HEK293 (cell line): ENCODE measurements at regions not wholly inside any gene's neighbourhood (a gene's known extent, or its start where the extent isn't known, plus 50 kb on each side); places are given as distances from the start of the nearest gene placed in this dataset.

Source experiments
- CTCF ChIA-PET: fragments of 350-600 bp; formaldehyde crosslinking; extraction: SDS; loops from one replicate; lab custom pipeline; 2021; ENCODE audit warnings: antibody characterized with exemption; lab: Yijun Ruan, JAX
- POLR2A ChIA-PET: fragments of 300-600 bp; formaldehyde crosslinking; extraction: SDS; loops from one replicate; lab custom pipeline; 2020; ENCODE audit warnings: antibody characterized with exemption, inconsistent platforms; lab: Yijun Ruan, JAX
- H3K27ac ChIP-seq: fragments of 200-500 bp; sonication (Bioruptor generic); 2 replicates; pipeline ENCODE4 v1.5.1; 2014; ENCODE audit warnings: low read depth, low read length, control low read depth, inconsistent platforms; ENCODE audit errors: extremely low read depth
- H3K36me3 ChIP-seq, 2 experiments: fragments of 200-500 bp in 1 of 2; sonication (Bioruptor generic) in 1 of 2; 1 replicate in 1 of 2; 2 replicates in 1 of 2; pipeline ENCODE4 v1.5.1; 2014 to 2017; ENCODE audit warnings: inconsistent platforms in 2 of 2, low read length in 2 of 2; ENCODE audit not compliant: control insufficient read depth in 2 of 2, insufficient read depth in 1 of 2
- H3K4me1 ChIP-seq: fragments of 200-500 bp; sonication (Bioruptor generic); 2 replicates; pipeline ENCODE4 v1.5.1; 2014; ENCODE audit warnings: mild to moderate bottlenecking, low read length, inconsistent platforms; ENCODE audit not compliant: control insufficient read depth, insufficient read depth
- H3K4me3 ChIP-seq: 2 replicates; pipeline ENCODE4 v1.5.1; 2011; ENCODE audit warnings: low read depth, mild to moderate bottlenecking, control low read depth, low read length, moderate library complexity
- H3K9me3 ChIP-seq: fragments of 200-500 bp; sonication (Bioruptor generic); 2 replicates; pipeline ENCODE4 v1.5.1; 2014; ENCODE audit warnings: low read depth, low read length, inconsistent platforms; ENCODE audit not compliant: control insufficient read depth, insufficient read depth
- FEZF1 ChIP-seq: fragments of 450-650 bp; formaldehyde crosslinking; IDR thresholded peaks from 2 replicates; pipeline ENCODE4 v1.5.1; 2016; ENCODE audit warnings: missing biosample characterization, missing genetic modification characterization
- IKZF3 ChIP-seq: fragments of 450-650 bp; IDR thresholded peaks from 2 replicates; pipeline ENCODE4 v1.5.0; 2018; ENCODE audit warnings: missing biosample characterization, mild to moderate bottlenecking, missing genetic modification characterization, moderate library complexity
- KLF17 ChIP-seq: fragments of 450-650 bp; formaldehyde crosslinking; IDR thresholded peaks from 2 replicates; pipeline ENCODE4 v1.5.1; 2016; ENCODE audit warnings: missing biosample characterization, missing genetic modification characterization
- ZNF155 ChIP-seq: fragments of 450-650 bp; formaldehyde crosslinking; IDR thresholded peaks from 2 replicates; pipeline ENCODE4 v1.5.1; 2016; ENCODE audit warnings: missing biosample characterization, missing genetic modification characterization
- ZNF248 ChIP-seq: fragments of 450-650 bp; formaldehyde crosslinking; IDR thresholded peaks from 2 replicates; pipeline ENCODE4 v1.5.1; 2017; ENCODE audit warnings: missing biosample characterization, missing genetic modification characterization
- ZNF280D ChIP-seq: fragments of 450-650 bp; formaldehyde crosslinking; IDR thresholded peaks from 2 replicates; pipeline ENCODE4 v1.5.1; 2016; ENCODE audit warnings: missing biosample characterization, missing genetic modification characterization
- ZNF324 ChIP-seq: fragments of 450-650 bp; formaldehyde crosslinking; IDR thresholded peaks from 2 replicates; pipeline ENCODE4 v1.5.1; 2016; ENCODE audit warnings: missing biosample characterization, missing genetic modification characterization
- ZNF362 ChIP-seq: fragments of 450-650 bp; formaldehyde crosslinking; IDR thresholded peaks from 2 replicates; pipeline ENCODE4 v1.5.1; 2016; ENCODE audit warnings: missing biosample characterization, missing genetic modification characterization
- ZNF391 ChIP-seq: fragments of 450-650 bp; formaldehyde crosslinking; IDR thresholded peaks from 2 replicates; pipeline ENCODE4 v1.5.1; 2016; ENCODE audit warnings: low read depth, missing biosample characterization, missing genetic modification characterization, borderline replicate concordance
- ZNF449 ChIP-seq: fragments of 450-650 bp; formaldehyde crosslinking; IDR thresholded peaks from 2 replicates; pipeline ENCODE4 v1.5.1; 2017; ENCODE audit warnings: missing biosample characterization, mild to moderate bottlenecking, missing genetic modification characterization, moderate library complexity
- ZNF488 ChIP-seq: fragments of 450-650 bp; formaldehyde crosslinking; IDR thresholded peaks from 2 replicates; pipeline ENCODE4 v1.5.1; 2016; ENCODE audit warnings: missing biosample characterization, missing genetic modification characterization
- ZNF513 ChIP-seq: fragments of 450-650 bp; IDR thresholded peaks from 2 replicates; pipeline ENCODE4 v1.5.1; 2018; ENCODE audit warnings: missing biosample characterization, missing genetic modification characterization
- ZNF558 ChIP-seq: fragments of 450-650 bp; formaldehyde crosslinking; IDR thresholded peaks from 2 replicates; pipeline ENCODE4 v1.5.1; 2016; ENCODE audit warnings: missing biosample characterization, missing genetic modification characterization
- ZNF585B ChIP-seq: fragments of 450-650 bp; formaldehyde crosslinking; IDR thresholded peaks from 2 replicates; pipeline ENCODE4 v1.5.1; 2016; ENCODE audit warnings: missing biosample characterization, missing genetic modification characterization
- ZNF658 ChIP-seq: fragments of 450-650 bp; formaldehyde crosslinking; IDR thresholded peaks from 2 replicates; pipeline ENCODE4; 2016; ENCODE audit warnings: missing biosample characterization, missing genetic modification characterization
- ZNF701 ChIP-seq: fragments of 450-650 bp; formaldehyde crosslinking; IDR thresholded peaks from 2 replicates; pipeline ENCODE4 v1.5.1; 2016; ENCODE audit warnings: missing biosample characterization, missing genetic modification characterization
- ZNF747 ChIP-seq: fragments of 450-650 bp; formaldehyde crosslinking; IDR thresholded peaks from 2 replicates; pipeline ENCODE4 v1.5.1; 2016; ENCODE audit warnings: missing biosample characterization, missing genetic modification characterization
- ZSCAN23 ChIP-seq: fragments of 450-650 bp; formaldehyde crosslinking; IDR thresholded peaks from 2 replicates; pipeline ENCODE4 v1.5.1; 2016; ENCODE audit warnings: missing biosample characterization, missing genetic modification characterization
- ZSCAN4 ChIP-seq: fragments of 450-650 bp; formaldehyde crosslinking; IDR thresholded peaks from 2 replicates; pipeline ENCODE4 v1.5.1; 2017; ENCODE audit warnings: missing biosample characterization, missing genetic modification characterization

GRCh38 chr3:110711130-110711832, 360.3 kb upstream of the NECTIN3 start:
- TF ChIP-seq ZNF155 (tag by site-specific recombination) (no peak), KLF17 (no peak), ZNF513 (tag by site-specific recombination) (no peak), ZNF488 (no peak), ZNF558 (tag by site-specific recombination) (no peak), ZNF658 (tag by site-specific recombination) (no peak), ZNF391 (tag by site-specific recombination) (no peak), ZNF747 (no peak), ZNF585B (tag by site-specific recombination) (no peak), FEZF1 (tag by site-specific recombination) (no peak), ZNF248 (no peak), ZSCAN23 (tag by site-specific recombination) (no peak), IKZF3 (tag by site-specific recombination) (no peak), ZNF449 (tag by site-specific recombination) (no peak), ZSCAN4 (no peak), ZNF362 (tag by site-specific recombination) (no peak), ZNF324 (tag by site-specific recombination) (no peak), ZNF280D (no peak), ZNF701 (tag by site-specific recombination) (no peak)
- ChIA-PET POLR2A (no interaction called here), CTCF (no interaction called here)
- Histone ChIP-seq H3K9me3 (no peaks in the 10 kb centered on the region), H3K27ac (no peak overlapping the region), H3K4me3 (no peak overlapping the region), H3K4me1 (no peaks in the 10 kb centered on the region), H3K36me3 (no peaks in the 10 kb centered on the region)
